ENCODE measurements at regions not wholly inside any gene's neighbourhood (a gene's known extent, or its start where the extent isn't known, plus 50 kb on each side); places are given as distances from the start of the nearest gene placed in this dataset.

DNA sequence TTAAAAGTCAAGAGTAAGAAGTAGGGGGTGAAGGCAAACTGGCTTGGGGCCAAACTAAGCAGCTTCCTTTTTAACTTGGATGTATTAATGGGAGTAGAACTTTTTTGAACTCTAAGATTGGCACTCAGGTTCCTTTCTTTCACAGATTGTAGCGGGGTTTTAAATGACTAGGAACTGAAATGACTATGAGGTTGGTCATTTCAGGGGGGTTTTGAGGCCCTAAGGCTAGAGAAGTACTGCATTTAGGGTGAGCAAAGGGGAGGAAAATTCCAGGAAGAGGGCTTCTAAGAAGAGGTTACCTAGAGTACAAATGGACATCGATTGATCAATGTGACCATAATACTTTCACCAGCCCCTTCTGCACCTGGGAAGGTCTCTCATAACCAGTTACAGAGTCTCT lies 381.8 kb downstream of the MLLT3 start:
- TF ChIP-seq, protein P1, sequence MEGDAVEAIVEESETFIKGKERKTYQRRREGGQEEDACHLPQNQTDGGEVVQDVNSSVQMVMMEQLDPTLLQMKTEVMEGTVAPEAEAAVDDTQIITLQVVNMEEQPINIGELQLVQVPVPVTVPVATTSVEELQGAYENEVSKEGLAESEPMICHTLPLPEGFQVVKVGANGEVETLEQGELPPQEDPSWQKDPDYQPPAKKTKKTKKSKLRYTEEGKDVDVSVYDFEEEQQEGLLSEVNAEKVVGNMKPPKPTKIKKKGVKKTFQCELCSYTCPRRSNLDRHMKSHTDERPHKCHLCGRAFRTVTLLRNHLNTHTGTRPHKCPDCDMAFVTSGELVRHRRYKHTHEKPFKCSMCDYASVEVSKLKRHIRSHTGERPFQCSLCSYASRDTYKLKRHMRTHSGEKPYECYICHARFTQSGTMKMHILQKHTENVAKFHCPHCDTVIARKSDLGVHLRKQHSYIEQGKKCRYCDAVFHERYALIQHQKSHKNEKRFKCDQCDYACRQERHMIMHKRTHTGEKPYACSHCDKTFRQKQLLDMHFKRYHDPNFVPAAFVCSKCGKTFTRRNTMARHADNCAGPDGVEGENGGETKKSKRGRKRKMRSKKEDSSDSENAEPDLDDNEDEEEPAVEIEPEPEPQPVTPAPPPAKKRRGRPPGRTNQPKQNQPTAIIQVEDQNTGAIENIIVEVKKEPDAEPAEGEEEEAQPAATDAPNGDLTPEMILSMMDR (IDR thresholded peaks at IDR 0.05 in 4 of 5, conservative IDR thresholded peaks at IDR 0.05 in 1 of 5), result no peak
- TF ChIP-seq POLR2A (IDR thresholded peaks at IDR 0.05), result no peak
